ENCODE measurements at regions not wholly inside any gene's neighbourhood (a gene's known extent, or its start where the extent isn't known, plus 50 kb on each side); places are given as distances from the start of the nearest gene placed in this dataset.

DNA sequence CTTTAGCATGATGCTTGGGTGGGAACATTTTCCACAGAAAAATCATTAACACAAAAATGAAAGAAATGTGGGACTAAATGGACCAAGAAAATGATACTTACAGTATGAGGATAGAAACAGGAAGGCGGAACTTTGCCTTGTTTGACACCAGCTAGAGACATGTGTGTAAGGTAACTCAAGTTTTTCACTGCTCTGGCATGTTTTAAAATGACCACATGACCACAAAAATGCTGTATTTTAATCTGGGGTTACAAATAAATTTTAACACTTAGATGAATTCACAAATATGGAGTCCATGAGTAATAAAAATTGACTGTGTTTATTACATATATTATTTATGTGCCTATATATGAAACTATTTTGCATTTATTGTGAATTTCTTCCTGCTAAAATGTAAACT lies 100.9 kb upstream of the PHYHIPL start:
- H3K4me1 ChIP-seq = peaks cover 18% of the 10 kb centered on the region
- no peak for DNase-seq
- H3K36me3 ChIP-seq = no peaks in the 10 kb centered on the region
- no peaks in the 10 kb centered on the region for H3K27me3 ChIP-seq
- H3K9me3 ChIP-seq = no peaks in the 10 kb centered on the region
- no peak overlapping the region for H3K4me3 ChIP-seq (ENCODE audit: low read depth, low read length)
- TF ChIP-seq, protein P1, sequence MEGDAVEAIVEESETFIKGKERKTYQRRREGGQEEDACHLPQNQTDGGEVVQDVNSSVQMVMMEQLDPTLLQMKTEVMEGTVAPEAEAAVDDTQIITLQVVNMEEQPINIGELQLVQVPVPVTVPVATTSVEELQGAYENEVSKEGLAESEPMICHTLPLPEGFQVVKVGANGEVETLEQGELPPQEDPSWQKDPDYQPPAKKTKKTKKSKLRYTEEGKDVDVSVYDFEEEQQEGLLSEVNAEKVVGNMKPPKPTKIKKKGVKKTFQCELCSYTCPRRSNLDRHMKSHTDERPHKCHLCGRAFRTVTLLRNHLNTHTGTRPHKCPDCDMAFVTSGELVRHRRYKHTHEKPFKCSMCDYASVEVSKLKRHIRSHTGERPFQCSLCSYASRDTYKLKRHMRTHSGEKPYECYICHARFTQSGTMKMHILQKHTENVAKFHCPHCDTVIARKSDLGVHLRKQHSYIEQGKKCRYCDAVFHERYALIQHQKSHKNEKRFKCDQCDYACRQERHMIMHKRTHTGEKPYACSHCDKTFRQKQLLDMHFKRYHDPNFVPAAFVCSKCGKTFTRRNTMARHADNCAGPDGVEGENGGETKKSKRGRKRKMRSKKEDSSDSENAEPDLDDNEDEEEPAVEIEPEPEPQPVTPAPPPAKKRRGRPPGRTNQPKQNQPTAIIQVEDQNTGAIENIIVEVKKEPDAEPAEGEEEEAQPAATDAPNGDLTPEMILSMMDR (IDR thresholded peaks at IDR 0.05; ENCODE audit: low read depth, low read length) = no peak

DNA sequence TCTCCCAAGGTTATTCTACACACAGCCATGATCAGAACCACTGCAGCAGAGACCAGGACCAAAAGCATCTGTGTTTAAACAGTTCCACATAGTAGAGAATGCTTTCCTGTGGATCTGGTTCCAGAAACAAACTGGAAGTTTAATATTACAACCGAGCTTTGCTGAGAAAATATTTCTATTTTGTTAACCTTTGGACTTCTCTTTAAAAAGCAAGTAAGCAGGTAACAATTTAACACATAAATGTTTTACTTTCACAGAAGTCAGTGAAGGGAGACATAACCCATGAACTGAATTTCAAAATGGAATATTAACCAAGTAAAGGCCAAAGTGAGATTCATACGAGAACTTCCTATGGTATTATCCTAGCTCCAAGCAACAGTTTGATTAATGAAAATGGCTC lies 98.6 kb upstream of the PHYHIPL start:
- Histone ChIP-seq H3K27me3 (no peaks in the 10 kb centered on the region), H3K9me3 (no peaks in the 10 kb centered on the region), H3K4me1 (peaks cover 27% of the 10 kb centered on the region), H3K4me3 (ENCODE audit: low read depth, low read length) (no peak overlapping the region), H3K36me3 (no peaks in the 10 kb centered on the region)
- no peak for DNase-seq
- TF ChIP-seq, protein P1 (IDR thresholded peaks at IDR 0.05; ENCODE audit: low read depth, low read length) = no peak

DNA sequence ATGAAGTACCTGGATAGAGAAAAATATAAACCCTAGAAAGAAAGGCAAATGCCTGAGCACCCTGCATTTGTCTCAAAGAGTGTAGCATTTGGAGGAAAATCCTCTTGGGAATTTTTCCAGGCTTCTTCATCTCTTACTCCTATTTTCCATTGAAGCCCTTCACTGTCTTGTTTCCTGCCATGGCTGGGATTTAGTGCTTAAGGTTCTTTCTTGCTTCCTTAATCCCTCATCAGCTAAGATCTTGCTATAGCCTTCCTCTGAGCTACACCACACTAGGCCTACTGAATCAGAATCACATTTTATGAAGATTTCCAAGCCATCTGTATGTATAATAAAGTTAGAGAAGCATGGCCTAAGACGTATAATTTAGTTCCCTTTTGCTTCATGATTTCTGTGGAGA lies 97.5 kb upstream of the PHYHIPL start:
- TF ChIP-seq, protein P1 (IDR thresholded peaks at IDR 0.05; ENCODE audit: low read depth, low read length) = no peak
- no peaks in the 10 kb centered on the region for H3K27me3 ChIP-seq
- H3K36me3 ChIP-seq = no peaks in the 10 kb centered on the region
- no peak overlapping the region for H3K4me3 ChIP-seq (ENCODE audit: low read depth, low read length)
- no peaks in the 10 kb centered on the region for H3K9me3 ChIP-seq
- no peak for DNase-seq
- H3K4me1 ChIP-seq = peaks cover 27% of the 10 kb centered on the region

DNA sequence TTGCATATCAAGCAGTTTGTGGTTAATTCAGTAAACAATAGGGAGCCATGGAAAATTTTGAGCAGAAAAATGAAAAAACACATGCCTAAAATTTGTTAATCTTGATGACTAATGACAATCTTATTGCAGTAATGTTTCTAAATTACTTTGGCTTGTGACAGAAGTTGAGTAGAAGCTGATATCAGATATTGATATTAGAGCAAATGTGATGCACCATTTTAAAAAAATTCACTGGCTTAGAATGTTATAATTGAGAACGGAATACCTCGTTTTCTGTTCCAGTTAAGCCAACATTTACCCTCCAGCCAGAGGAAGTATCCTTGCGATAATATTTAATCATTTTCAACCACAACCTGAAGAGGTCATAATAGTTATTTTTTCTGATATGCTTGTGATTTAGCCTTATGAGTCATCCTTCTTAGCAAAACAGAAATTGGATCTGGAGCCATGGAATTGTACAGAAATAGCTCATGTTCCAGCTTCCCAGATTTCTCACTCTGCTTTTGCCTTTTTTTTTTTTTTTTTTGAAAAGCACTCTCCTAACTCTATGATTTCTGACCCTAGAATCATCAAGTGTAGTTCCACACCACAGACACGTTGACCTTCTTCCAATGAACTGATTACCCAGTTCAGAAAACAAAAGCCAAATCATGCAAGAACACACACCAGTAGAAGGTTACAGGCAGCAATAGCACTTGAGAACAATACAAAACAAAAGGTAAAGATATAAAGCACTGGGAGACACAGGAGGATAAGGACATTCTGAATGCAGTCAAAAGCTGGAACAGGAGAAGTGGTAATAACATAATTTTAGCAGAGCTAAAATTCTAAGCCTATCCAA lies 96.8 kb upstream of the PHYHIPL start:
- TF ChIP-seq, protein P1 (IDR thresholded peaks at IDR 0.05; ENCODE audit: low read depth, low read length) = no peak
- Histone ChIP-seq H3K36me3 (no peaks in the 10 kb centered on the region), H3K9me3 (no peaks in the 10 kb centered on the region), H3K4me3 (ENCODE audit: low read depth, low read length) (no peak overlapping the region), H3K27me3 (no peaks in the 10 kb centered on the region), H3K4me1 (peaks cover 27% of the 10 kb centered on the region)
- DNase-seq = no peak

DNA sequence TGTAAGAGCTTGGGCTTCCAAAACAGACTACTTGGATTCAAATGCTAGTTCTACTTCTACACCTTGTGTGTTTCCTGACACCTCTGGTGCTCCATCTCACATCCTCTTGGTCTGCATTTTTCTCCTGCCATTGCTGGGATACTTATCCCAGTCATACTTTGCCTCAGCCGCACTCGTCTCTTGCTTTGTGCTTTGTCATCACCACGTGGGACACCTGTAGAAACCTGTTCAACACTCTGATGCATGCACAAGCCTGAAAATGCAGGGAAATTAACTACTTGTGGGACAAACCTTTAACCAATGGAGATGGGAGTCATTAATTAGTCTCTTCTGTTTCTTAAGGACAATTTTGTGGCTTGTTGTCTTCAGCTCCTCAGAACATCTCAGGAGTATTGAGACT lies 94.2 kb upstream of the PHYHIPL start:
- Histone ChIP-seq H3K9me3 (no peaks in the 10 kb centered on the region), H3K4me3 (ENCODE audit: low read depth, low read length) (no peak overlapping the region), H3K36me3 (no peaks in the 10 kb centered on the region), H3K4me1 (peaks cover 27% of the 10 kb centered on the region), H3K27me3 (no peaks in the 10 kb centered on the region)
- no peak for DNase-seq
- TF ChIP-seq, protein P1 (IDR thresholded peaks at IDR 0.05; ENCODE audit: low read depth, low read length) = no peak

DNA sequence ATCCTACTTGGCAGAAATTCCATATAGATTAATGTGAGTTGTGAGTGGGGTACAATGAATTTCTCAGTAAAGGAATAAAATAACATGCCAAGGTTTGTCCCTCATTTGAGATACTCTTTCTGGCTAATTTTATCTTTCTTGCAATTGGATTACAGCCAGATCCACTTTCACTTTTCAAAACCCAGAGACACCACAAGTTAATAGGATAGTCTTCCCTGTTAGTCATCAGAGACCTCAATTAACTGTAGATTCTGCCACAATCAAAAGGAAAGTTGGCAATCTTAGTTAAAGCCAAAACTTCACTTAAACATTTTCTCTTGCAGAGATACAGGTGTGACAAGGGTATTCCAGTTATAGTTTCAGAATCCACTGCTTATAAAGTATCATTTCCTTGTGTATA lies 91.4 kb upstream of the PHYHIPL start:
- TF ChIP-seq, protein P1 (IDR thresholded peaks at IDR 0.05; ENCODE audit: low read depth, low read length) = no peak
- Histone ChIP-seq H3K27me3 (no peaks in the 10 kb centered on the region), H3K4me1 (peaks cover 12% of the 10 kb centered on the region), H3K4me3 (ENCODE audit: low read depth, low read length) (no peak overlapping the region), H3K9me3 (no peaks in the 10 kb centered on the region), H3K36me3 (no peaks in the 10 kb centered on the region)
- DNase-seq = no peak
